ENCODE measurements at regions not wholly inside any gene's neighbourhood (a gene's known extent, or its start where the extent isn't known, plus 50 kb on each side); places are given as distances from the start of the nearest gene placed in this dataset.
"Not testable (repeated sequence)": the region's sequence is repeated elsewhere in the genome, so short reads cannot be mapped to it uniquely, and the experiment has no call there.

DNA sequence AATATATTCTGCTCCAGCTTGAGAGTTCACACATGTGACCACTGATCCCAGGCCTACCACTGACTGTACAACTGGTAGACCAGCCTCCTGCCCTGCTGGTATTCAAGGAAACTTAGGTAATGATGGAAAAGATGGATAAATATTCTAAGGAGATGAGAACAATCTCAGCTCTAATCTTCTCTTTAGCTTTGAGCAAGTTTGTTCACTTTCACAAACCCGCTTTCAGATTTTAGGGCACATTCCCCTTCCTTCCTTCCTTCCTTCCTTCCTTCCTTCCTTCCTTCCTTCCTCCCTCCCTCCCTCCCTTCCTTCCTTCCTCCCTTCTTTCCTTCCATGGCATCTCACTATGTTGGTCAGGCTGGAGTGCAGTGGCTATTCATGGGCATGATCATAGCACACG lies 88.2 kb upstream of the PHACTR1 start:
- no peak for DNase-seq

DNA sequence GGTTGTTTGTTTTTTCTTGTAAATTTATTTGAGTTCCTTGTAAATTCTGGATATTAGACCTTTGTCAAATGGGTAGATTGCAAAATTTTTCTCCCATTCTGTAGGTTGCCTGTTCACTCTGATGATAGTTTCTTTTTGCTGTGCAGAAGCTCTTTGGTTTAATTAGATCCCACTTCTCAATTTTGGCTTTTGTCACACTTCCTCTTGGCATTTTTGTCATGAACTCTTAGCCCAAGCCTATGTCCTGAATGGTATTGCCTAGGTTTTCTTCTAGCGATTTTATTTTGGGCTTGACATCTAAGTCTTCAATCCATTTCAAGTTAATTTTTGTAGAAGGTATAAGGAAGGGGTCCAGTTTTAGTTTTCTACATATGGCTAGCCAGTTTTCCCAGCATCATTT lies 82.8 kb upstream of the PHACTR1 start:
- DNase-seq = not testable (repeated sequence)

DNA sequence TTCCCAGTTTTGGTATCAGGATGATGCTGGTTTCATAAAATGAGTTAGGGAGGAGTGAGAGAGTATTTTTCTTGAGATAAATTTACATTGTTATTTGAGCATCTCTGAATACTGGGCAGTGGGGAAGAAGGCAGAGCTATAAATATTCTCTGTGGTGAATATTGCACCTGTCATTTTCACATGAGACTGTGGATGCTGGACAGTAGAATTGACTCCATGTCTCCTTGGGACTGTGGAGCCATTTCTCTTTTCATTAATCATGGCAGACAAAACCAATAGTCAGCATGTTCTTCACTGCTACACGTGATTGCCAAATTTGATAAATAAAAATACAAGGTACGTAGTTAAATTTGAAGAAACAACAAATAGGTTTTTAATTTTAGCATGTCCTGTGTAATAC lies 81.2 kb upstream of the PHACTR1 start:
- DNase-seq = no peak

DNA sequence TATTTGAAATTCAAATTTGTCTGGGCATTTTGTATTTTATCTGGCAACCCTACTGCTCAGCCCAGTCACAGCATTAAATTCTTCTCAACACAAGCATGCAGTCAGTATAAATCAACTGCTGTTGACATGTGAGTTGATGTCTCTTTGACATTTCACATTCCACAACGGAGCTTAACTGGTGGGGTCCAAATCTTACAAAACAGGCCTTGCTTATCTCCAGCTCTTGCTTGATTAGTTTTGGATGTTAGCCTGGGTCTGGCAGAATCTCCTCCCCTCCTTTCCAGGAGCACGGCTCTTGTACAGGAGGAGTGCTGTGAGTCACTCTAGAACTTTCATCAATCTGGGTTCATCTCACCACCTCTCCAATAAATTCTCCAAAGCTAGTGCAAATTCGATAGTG lies 80.8 kb upstream of the PHACTR1 start:
- DNase-seq = no peak

DNA sequence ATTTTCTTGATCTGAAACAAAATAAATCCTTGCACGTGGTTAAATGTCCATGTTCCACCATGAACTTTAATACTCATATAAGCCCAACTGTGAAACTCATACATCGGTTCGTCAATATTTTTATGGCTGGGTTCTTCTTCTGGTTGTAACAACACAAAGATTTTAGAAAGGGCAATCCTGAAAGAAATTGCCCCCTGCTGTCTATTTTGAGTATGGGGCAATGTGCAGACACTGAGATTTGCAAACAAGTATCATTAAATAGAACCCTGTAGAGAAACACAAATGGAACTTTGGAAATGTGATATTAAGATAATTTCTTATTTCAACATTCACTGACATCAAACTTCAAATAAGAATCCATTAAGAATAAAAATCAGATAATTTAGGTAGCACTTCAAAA lies 80.2 kb upstream of the PHACTR1 start:
- DNase-seq = no peak

DNA sequence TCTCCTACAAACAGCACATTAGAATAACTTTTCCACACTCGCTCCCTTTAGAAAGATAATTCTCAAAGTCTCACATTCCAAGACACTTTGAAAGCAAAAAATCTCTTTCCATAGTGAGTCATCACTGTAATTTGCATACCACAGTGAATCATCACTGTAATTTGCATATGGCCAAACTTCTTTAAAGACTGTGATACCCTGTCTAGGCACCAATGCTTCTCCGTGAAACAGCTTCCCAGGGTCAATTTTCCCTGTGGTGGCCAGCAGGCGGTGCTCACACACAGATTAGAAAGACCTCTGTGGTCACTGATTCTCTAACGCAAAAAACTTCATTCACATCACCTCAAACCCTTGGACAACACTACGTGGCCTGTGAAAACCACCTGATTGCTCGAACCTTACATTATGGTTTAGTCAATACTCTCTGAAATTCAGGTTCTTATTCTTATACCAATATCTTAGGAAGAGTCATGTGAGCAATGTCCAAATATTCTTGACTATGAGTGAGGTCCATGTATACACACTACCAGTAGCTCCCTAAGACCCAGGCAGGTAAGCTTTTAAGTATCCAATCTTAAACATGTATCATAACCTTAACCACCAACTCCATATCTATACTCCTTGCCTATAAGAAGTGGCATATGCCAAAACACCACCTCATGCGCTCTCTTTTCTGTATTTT lies 78.5 kb upstream of the PHACTR1 start:
- peak; percentile 39 for DNase-seq

DNA sequence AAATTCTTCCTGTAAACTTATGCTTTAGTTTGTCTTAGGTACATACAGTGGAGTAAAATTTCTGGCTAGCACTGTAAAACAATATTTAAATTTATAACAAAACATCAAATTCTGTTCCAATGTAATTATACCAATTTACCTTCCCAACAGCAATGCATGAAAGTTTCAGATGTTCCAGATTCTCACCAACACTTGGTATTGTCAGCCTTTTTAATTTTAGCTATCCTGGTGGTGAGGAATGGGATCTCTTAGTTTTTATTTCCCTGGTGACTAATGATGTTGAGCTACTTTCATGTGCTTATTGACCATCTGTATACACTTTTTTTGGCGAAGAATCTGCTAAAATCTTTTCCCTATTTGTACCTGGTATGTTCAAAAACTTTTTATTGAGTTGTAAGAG lies 76.1 kb upstream of the PHACTR1 start:
- DNase-seq = no peak

DNA sequence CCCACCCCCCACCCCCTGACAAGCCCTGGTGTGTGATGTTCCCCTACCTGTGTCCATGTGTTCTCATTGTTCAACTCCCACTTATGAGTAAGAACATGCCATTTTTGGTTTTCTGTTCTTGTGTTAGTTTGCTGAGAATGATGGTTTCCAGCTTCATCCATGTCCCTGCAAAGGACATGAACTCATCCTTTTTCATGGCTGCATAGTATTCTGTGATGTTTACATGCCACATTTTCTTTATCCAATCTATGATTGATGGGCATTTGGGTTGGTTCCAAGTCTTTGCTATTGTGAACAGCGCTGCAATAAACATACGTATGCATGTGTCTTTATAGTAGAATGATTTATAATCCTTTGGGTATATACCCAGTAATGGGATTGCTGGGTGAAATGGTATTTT lies 74.8 kb upstream of the PHACTR1 start:
- not testable (repeated sequence) for DNase-seq

DNA sequence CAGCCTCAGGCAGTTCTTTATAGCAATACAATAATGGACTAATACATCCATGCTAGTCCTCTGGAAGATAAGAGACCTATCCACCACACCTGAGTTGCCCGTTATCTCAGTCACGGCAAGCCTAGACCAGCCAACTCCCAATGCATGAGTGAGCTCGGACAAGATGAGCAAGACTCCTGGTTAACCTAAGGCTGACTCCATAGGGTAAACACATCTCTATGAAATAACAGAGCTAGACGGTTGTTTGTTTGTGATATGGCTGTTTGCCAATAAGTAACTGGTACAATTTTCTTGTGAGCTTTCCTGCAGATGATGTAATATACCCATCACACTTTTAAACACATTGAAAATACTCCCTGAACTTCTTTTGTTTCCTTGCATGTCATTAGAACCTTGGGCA lies 70.6 kb upstream of the PHACTR1 start:
- no peak for DNase-seq

DNA sequence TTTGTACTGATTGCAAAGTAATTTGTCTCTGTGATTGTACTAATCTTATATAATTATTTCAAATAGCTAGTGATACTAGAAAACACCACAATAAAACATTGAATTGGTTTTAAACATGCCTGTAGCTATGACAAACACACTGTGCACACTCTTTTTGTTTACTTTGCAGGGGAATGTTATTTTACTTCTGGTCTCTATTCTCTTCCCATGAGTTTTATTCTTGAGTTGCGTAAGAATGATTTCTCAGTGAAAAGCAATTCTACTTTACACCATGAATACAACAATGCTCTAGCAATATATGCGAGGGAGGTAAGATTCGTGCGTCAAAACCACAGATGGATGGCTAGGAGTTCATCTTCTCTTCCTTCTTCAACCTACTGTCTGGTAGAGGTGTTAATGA lies 68.4 kb upstream of the PHACTR1 start:
- DNase-seq = no peak

DNA sequence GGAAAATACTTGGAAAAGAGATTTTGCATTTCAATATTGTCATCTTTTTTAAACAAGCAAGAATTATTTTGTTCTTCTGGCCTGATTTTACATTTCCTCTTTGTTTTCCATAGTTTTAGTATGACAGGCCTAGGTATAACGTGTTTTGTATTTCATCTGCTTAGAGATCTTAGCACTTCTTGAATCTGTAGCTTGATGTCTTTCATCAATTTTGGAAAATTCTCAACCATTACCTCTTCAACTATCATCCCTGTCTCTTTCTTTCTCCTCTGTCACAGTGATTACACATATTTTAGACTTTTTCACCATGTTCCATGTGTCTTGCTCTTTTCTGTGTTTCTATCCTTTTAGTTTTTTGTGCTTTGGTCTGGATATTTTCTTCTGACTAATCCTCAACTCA lies 67.2 kb upstream of the PHACTR1 start:
- no peak for DNase-seq

DNA sequence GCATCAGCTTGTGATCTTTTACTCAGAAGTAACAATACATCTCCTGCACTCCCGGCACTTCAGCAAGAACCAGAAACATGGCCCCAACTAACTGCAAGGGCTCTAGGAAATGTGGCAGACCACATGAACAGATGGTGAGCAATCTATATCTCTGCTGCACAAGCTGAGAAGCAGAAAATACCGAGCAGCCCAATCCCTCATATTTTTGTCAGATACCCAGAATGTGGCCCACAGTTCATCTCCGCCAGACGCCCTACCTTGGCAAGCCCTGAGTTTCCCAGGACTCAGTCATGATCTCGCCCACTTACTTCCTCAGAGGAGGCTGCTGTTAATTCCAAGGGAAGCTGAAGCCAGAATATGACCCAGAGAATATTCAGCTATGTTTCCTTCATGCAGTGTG lies 63.1 kb upstream of the PHACTR1 start:
- no peak for DNase-seq

DNA sequence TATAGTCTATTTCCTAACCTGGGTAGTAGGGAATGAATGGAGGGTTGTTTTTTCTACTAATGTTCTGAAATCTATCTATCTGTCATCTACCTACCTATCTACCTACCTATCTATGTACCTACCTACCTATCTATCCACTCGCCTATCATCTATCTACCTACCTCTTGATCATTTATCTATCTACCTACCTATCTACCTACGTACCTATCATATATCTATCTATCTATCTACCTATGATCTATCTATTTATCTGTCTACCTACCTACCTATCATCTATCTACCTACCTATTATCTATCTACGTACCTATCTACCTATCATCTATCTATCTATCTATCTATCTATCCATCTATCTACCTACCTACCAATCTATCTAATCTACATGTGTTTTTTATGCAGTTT lies 62.5 kb upstream of the PHACTR1 start:
- DNase-seq = no peak

DNA sequence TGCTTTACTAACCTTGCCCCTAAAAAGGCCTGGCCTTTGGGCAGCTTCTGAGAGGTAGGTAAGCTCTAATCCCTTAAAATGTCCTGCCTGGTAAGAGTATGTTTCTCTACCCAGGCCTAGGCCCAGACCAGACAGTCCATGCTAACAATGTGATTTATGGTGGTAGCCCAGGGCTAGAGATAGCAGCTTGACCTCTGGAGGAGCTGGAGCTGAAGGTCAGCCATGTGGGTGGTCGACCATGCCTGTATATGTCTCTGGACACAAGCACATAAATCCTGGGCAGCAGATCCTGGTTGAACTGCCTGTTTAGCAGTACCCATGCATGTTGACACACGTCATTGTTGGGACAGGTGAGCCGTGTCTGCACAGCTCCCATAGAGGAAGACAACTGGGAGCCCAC lies 62.1 kb upstream of the PHACTR1 start:
- no peak for DNase-seq

DNA sequence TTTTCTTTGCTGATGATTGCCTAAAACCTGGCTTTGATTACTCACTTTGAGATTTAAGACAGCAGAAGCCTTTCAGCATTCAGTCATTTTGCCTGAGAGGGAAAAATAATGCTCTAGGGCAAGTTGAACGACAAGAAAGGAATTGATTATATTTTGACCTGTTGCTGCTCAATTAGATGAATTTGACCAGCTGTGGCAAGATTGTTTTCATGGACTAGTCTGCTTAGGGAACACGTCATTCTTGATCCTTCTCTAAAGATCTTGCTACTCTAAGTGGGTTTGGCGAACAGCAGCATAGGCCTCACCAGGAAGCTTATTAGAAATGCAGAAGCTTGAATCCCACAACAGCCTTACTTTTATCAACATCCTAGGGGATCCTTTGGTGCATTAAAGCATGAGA lies 59.7 kb upstream of the PHACTR1 start:
- DNase-seq = no peak

DNA sequence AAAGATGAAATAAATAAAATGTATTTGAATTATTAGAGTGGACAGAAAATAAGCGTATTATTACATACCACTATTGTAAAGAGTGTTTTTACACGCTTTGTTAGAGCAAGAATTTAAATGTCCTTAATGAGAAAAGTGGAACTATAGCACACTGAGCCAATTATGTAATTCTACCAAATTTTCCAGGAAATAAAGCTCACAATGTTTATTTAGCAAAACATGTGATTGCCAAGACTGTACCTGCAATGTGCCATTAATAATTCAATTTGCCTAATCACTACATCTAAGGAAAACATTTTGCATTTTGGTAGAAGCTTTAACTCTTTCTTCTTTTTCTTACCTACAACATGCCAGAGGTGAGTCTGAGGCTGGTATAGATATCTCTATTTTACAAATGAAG lies 58.7 kb upstream of the PHACTR1 start:
- DNase-seq = no peak

DNA sequence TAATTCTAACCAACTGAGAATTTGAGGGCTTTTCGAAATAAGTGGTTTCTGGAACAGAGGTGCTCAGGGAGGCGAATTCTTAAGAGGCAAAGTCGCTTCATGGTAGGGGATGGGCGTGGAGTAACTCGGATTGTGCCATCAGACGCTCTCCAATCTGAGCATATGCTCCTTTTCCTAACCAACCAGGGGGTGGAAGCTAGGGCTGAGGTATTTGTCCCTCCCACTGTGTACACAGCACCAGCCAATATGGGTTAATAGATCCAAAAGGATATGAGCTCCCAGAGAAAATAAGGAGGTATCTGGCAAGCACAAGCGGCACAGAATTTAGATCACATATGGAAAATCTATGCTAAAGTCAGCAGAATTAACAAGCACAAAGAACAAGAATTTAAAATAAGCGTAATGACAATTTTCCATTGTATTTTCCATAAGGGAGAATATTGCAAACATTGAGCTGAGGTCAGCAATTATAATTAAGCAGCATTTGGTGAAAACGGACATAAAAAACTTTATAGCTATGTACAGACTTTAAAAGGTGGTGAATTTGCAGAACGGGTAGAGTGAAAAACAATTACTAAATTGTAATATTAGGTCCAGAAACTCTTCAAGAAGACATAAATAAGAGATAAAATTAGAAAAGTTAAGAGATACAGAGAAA lies 55.0 kb upstream of the PHACTR1 start:
- DNase-seq = no peak
